HCT116 (cell line): ENCODE measurements at regions not wholly inside any gene's neighbourhood (a gene's known extent, or its start where the extent isn't known, plus 50 kb on each side); places are given as distances from the start of the nearest gene placed in this dataset.

Source experiments
- ATAC-seq: fragments of 200-7000 bp; cut with Tn5 transposase; 2 replicates; pipeline ENCODE4 v1.9.1; 2020; ENCODE audit warnings: mild to moderate bottlenecking, moderate library complexity
- BruUV-seq: library from RNA; stranded (reverse); fragments of 400-500 nt; replicated peaks from 2 replicates; lab custom pipeline; 2021; lab: Mats Ljungman, UMichigan
- CTCF ChIA-PET: fragments of 300-600 bp; sonication (Branson Sonifier 250); formaldehyde crosslinking; loops from one replicate; lab custom pipeline; 2021; ENCODE audit warnings: antibody characterized with exemption; lab: Charles Lee
- POLR2A ChIA-PET: fragments of 300-600, 350-600 bp; sonication (Branson Sonifier 250); formaldehyde crosslinking; loops from one replicate; lab custom pipeline; 2021; ENCODE audit warnings: antibody characterized with exemption; lab: Charles Lee
- RAD21 ChIA-PET, 2 experiments: fragments of 300-600 bp; sonication (Branson Sonifier 250); formaldehyde crosslinking; loops; one replicate each; lab custom pipeline; 2023; ENCODE audit warnings: low total read pairs in 2 of 2; ENCODE audit not compliant: uncharacterized antibody in 2 of 2, unreplicated experiment in 2 of 2, low non-redundant PET in 1 of 2; lab: Charles Lee
- DNase-seq: peaks from one replicate; pipeline ENCODE4 v3.0.0-alpha.2; 2010; ENCODE audit warnings: low read depth, low spot score
- H2AFZ ChIP-seq: fragments of 200-600 bp; shearing (Covaris generic), sonication (generic); 2 replicates; pipeline ENCODE4 v1.6.1; 2017; ENCODE audit warnings: low read depth, mixed run types, mixed read lengths, antibody characterized with exemption, low read length; ENCODE audit not compliant: poor library complexity, severe bottlenecking
- H3K27ac ChIP-seq: 2 replicates; pipeline ENCODE4 v1.5.1; 2012; ENCODE audit warnings: low read depth, low read length
- H3K27me3 ChIP-seq: fragments of 200-600 bp; sonication (generic); 2 replicates; pipeline ENCODE4 v1.6.1; 2016; ENCODE audit warnings: mixed run types, low read length, mixed read lengths; ENCODE audit not compliant: insufficient read depth
- H3K36me3 ChIP-seq, 2 experiments: fragments of 200-500 bp in 1 of 2; fragments of 200-600 bp in 1 of 2; sonication (Bioruptor generic) in 1 of 2; sonication (generic) in 1 of 2; 2 replicates each; pipeline versions ENCODE4 v1.5.1 to v1.6.1; 2014 to 2016; ENCODE audit warnings: low read length in 2 of 2, inconsistent platforms in 1 of 2, mixed read lengths in 1 of 2, mixed run types in 1 of 2; ENCODE audit not compliant: insufficient read depth in 2 of 2, control insufficient read depth in 1 of 2
- H3K4me1 ChIP-seq, 2 experiments: fragments of 200-600 bp in 1 of 2; sonication (generic) in 1 of 2; 2 replicates each; pipeline versions ENCODE4 v1.5.1 to v1.6.1; 2012 to 2017; ENCODE audit warnings: low read length in 2 of 2, inconsistent platforms in 1 of 2, mild to moderate bottlenecking in 1 of 2, mixed read lengths in 1 of 2, mixed run types in 1 of 2, moderate library complexity in 1 of 2; ENCODE audit not compliant: insufficient read depth in 2 of 2, control insufficient read depth in 1 of 2
- H3K4me2 ChIP-seq: fragments of 200-600 bp; sonication (generic); 2 replicates; pipeline ENCODE4 v1.6.1; 2017; ENCODE audit warnings: mixed run types, low read length, mixed read lengths
- H3K4me3 ChIP-seq, 2 experiments: fragments of 200-600 bp in 1 of 2; sonication (generic) in 1 of 2; replicated peaks in 1 of 2; 2 replicates each; pipeline ENCODE4 v1.5.1; 2011 to 2016; ENCODE audit warnings: low read length in 2 of 2, control low read depth in 1 of 2, low read depth in 1 of 2, mild to moderate bottlenecking in 1 of 2, mixed read lengths in 1 of 2, mixed run types in 1 of 2
- H3K79me2 ChIP-seq: fragments of 200-600 bp; sonication (generic); 2 replicates; pipeline ENCODE4 v1.6.1; 2017; ENCODE audit warnings: mild to moderate bottlenecking, mixed run types, low read length, moderate library complexity, mixed read lengths; ENCODE audit not compliant: insufficient read depth
- H3K9ac ChIP-seq: fragments of 200-600 bp; sonication (generic); 2 replicates; pipeline ENCODE4 v1.6.1; 2016; ENCODE audit warnings: low read length, mixed read lengths
- H3K9me2 ChIP-seq: fragments of 200-600 bp; sonication (generic), shearing (Covaris generic); 2 replicates; pipeline ENCODE4 v1.6.1; 2017; ENCODE audit warnings: mixed run types, mild to moderate bottlenecking, moderate library complexity; ENCODE audit not compliant: insufficient read depth
- H3K9me3 ChIP-seq, 2 experiments: fragments of 200-500 bp in 1 of 2; fragments of 200-600 bp in 1 of 2; sonication (Bioruptor generic) in 1 of 2; sonication (generic) in 1 of 2; 2 replicates each; pipeline ENCODE4 v1.6.1; 2014 to 2017; ENCODE audit warnings: low read length in 2 of 2, mixed read lengths in 2 of 2, inconsistent platforms in 1 of 2, low read depth in 1 of 2, mild to moderate bottlenecking in 1 of 2, mixed run types in 1 of 2, moderate library complexity in 1 of 2; ENCODE audit not compliant: control insufficient read depth in 1 of 2, insufficient read depth in 1 of 2
- H4K20me1 ChIP-seq: fragments of 200-600 bp; sonication (generic), shearing (Covaris generic); 2 replicates; pipeline ENCODE4 v1.6.1; 2017; ENCODE audit warnings: mixed run types, mild to moderate bottlenecking, moderate library complexity; ENCODE audit not compliant: insufficient read depth
- CEBPB ChIP-seq: IDR thresholded peaks from 2 replicates; pipeline ENCODE4 v1.6.1; 2012; ENCODE audit warnings: low read depth
- EZH2phosphoT487 ChIP-seq: fragments of 200-600 bp; IDR thresholded peaks from 2 replicates; pipeline ENCODE4 v1.6.1; 2018; ENCODE audit warnings: antibody characterized with exemption, borderline replicate concordance
- FOSL1 ChIP-seq: IDR thresholded peaks from 2 replicates; pipeline ENCODE4 v1.6.1; 2012; ENCODE audit warnings: low read depth
- POLR2AphosphoS5 ChIP-seq: IDR thresholded peaks from 2 replicates; pipeline ENCODE4 v1.6.1; 2011; ENCODE audit warnings: mild to moderate bottlenecking, low read depth, low read length, moderate library complexity
- REST ChIP-seq: IDR thresholded peaks from 2 replicates; pipeline ENCODE4 v1.6.1; 2012; ENCODE audit warnings: low read depth
- SIN3A ChIP-seq: IDR thresholded peaks from 2 replicates; pipeline ENCODE4 v1.6.1; 2012; ENCODE audit warnings: low read depth
- YY1 ChIP-seq: IDR thresholded peaks from 2 replicates; pipeline ENCODE4 v1.6.1; 2011; ENCODE audit warnings: low read length, low read depth, moderate library complexity, mild to moderate bottlenecking; ENCODE audit not compliant: insufficient replicate concordance; ENCODE audit errors: extremely low read depth
- ZBTB33 ChIP-seq: IDR thresholded peaks from 2 replicates; pipeline ENCODE4 v1.6.1; 2011; ENCODE audit warnings: mild to moderate bottlenecking, low read length, moderate library complexity; ENCODE audit not compliant: insufficient replicate concordance; ENCODE audit errors: extremely low read depth
- ZNF274 ChIP-seq: fragments of 200-500 bp; sonication (Bioruptor generic); IDR thresholded peaks from 2 replicates; pipeline ENCODE4 v1.6.1; 2014; ENCODE audit warnings: mild to moderate bottlenecking, low read depth, low read length, inconsistent platforms
- intact Hi-C: fragments of 100-400 bp; cut with micrococcal nuclease; formaldehyde crosslinking; loops from 2 replicates; pipeline ENCODE4 v1.10.0; 2022

GRCh38 chr19:32199501-32200040 is 145.8 kb upstream of the ZNF507 start:
- Histone ChIP-seq H3K36me3 (no peaks in the 10 kb centered on the region), H3K9me2 (no peaks in the 10 kb centered on the region), H3K9me3 (no peaks in the 10 kb centered on the region), H3K27ac (no peak overlapping the region), H3K4me1 (no peaks in the 10 kb centered on the region), H3K79me2 (no peaks in the 10 kb centered on the region), H3K27me3 (no peaks in the 10 kb centered on the region), H3K4me2 (no peak overlapping the region), H2AFZ (no peak overlapping the region), H3K4me3 (no peak overlapping the region), H4K20me1 (no peaks in the 10 kb centered on the region), H3K9ac (no peak overlapping the region)
- ChIA-PET CTCF (no interaction called here), RAD21 (no interaction called here), POLR2A (no interaction called here)
- DNase-seq (no peak), ATAC-seq (no peak)
- BruUV-seq, result no TSS peak
- intact Hi-C loops, result no loop called here
- TF ChIP-seq REST (no peak), ZNF274 (no peak), CEBPB (no peak), EZH2phosphoT487 (no peak), FOSL1 (no peak), YY1 (no peak), ZBTB33 (no peak), SIN3A (no peak), POLR2AphosphoS5 (no peak)
